GM21515 (cell line): ENCODE measurements at regions not wholly inside any gene's neighbourhood (a gene's known extent, or its start where the extent isn't known, plus 50 kb on each side); places are given as distances from the start of the nearest gene placed in this dataset.
"Not testable (repeated sequence)": the region's sequence is repeated elsewhere in the genome, so short reads cannot be mapped to it uniquely, and the experiment has no call there.

Experiments
- ATAC-seq: cut with Tn5 transposase; IDR thresholded peaks from one replicate; pipeline ENCODE4 v1.9.1; 2021; ENCODE audit not compliant: unreplicated experiment

- no peak for ATAC-seq
Observed at GRCh38 chr11:67776852-67777520, 102.6 kb upstream of the ALDH3B2 start.

GRCh38 chr11:67774175-67774574 lies 99.8 kb upstream of the ALDH3B2 start:
- ATAC-seq: not testable (repeated sequence)

- ATAC-seq: not testable (repeated sequence)
Observed at GRCh38 chr11:67768001-67768730, 93.7 kb upstream of the ALDH3B2 start.

- ATAC-seq: not testable (repeated sequence)
Observed at GRCh38 chr11:67761211-67761610, 86.8 kb upstream of the ALDH3B2 start.

- not testable (repeated sequence) for ATAC-seq
Observed at GRCh38 chr11:67759321-67759720, 84.9 kb upstream of the ALDH3B2 start.

- not testable (repeated sequence) for ATAC-seq
Observed at GRCh38 chr11:67758467-67758866, 84.0 kb upstream of the ALDH3B2 start.

GRCh38 chr11:67758009-67758408 lies 83.6 kb upstream of the ALDH3B2 start:
- ATAC-seq: not testable (repeated sequence)

GRCh38 chr11:67753820-67754219 lies 79.4 kb upstream of the ALDH3B2 start:
- not testable (repeated sequence) for ATAC-seq

- no peak for ATAC-seq
Observed at GRCh38 chr11:67745181-67745726, 70.8 kb upstream of the ALDH3B2 start.

- not testable (repeated sequence) for ATAC-seq
Observed at GRCh38 chr11:67744231-67744630, 69.8 kb upstream of the ALDH3B2 start.

- not testable (repeated sequence) for ATAC-seq
Observed at GRCh38 chr11:67738231-67738630, 63.8 kb upstream of the ALDH3B2 start.

GRCh38 chr11:67737562-67738080 lies 63.2 kb upstream of the ALDH3B2 start:
- not testable (repeated sequence) for ATAC-seq

- no peak for ATAC-seq
Observed at GRCh38 chr11:67732045-67732787, 57.8 kb upstream of the ALDH3B2 start.

GRCh38 chr11:67731583-67731982 lies 57.2 kb upstream of the ALDH3B2 start:
- ATAC-seq: no peak

- ATAC-seq: not testable (repeated sequence)
Observed at GRCh38 chr11:67728163-67728571, 53.7 kb upstream of the ALDH3B2 start.

GRCh38 chr11:67727066-67728040 lies 52.9 kb upstream of the ALDH3B2 start:
- not testable (repeated sequence) for ATAC-seq
